Body of pancreas (tissue), 4 donors: ENCODE measurements at regions not wholly inside any gene's neighbourhood (a gene's known extent, or its start where the extent isn't known, plus 50 kb on each side); places are given as distances from the start of the nearest gene placed in this dataset.

Experiments used
- CTCF ChIP-seq, 7 experiments: fragments of 450-650 bp in 4 of 7; fragments of 200-600 bp in 3 of 7; sonication (generic) in 3 of 7; IDR thresholded peaks; one replicate each; pipeline ENCODE4 v1.5.1; 2016 to 2019; ENCODE audit warnings: antibody characterized with exemption in 7 of 7
- POLR2A ChIP-seq, 3 donors: fragments of 450-650 bp; IDR thresholded peaks; one replicate each; pipeline ENCODE4 v1.6.1; 2016; ENCODE audit warnings: antibody characterized with exemption in 3 of 3, mild to moderate bottlenecking in 2 of 3

GRCh38 chr20:60509407-60509806 is 551.2 kb downstream of the CDH26 start:
- TF ChIP-seq POLR2A (IDR thresholded peaks at IDR 0.05) (no peak), CTCF (IDR thresholded peaks at IDR 0.05) (no peak)
